GM12878 (cell line): ENCODE measurements at regions not wholly inside any gene's neighbourhood (a gene's known extent, or its start where the extent isn't known, plus 50 kb on each side); places are given as distances from the start of the nearest gene placed in this dataset.

Experiments
- ATAC-seq: fragments of 200-7000 bp; cut with Tn5 transposase; 3 replicates; pipeline ENCODE4 v1.9.1; 2020; ENCODE audit warnings: mild to moderate bottlenecking, moderate library complexity
- BruUV-seq: library from RNA; stranded (reverse); fragments of 400-500 nt; replicated peaks from 2 replicates; lab custom pipeline; 2021; lab: Mats Ljungman, UMichigan
- CTCF ChIA-PET: fragments of 300-600 bp; sonication (Branson Sonifier 250); formaldehyde crosslinking; extraction: SDS; loops from one replicate; lab custom pipeline; 2021; ENCODE audit warnings: inconsistent platforms; lab: Yijun Ruan, JAX
- POLR2A ChIA-PET: fragments of 350-600 bp; formaldehyde crosslinking; extraction: SDS; loops from one replicate; lab custom pipeline; 2021; ENCODE audit warnings: inconsistent platforms; lab: Charles Lee
- RAD21 ChIA-PET: fragments of 300-600 bp; sonication (Branson Sonifier 250); formaldehyde crosslinking; loops from one replicate; lab custom pipeline; 2023; ENCODE audit warnings: antibody characterized with exemption; ENCODE audit not compliant: unreplicated experiment; lab: Charles Lee
- SMC1A ChIA-PET: fragments of 300-600 bp; sonication (Branson Sonifier 250); formaldehyde crosslinking; loops from one replicate; lab custom pipeline; 2023; ENCODE audit not compliant: unreplicated experiment, uncharacterized antibody; lab: Charles Lee
- DNase-seq: peaks from one replicate; pipeline ENCODE4 v3.0.0-alpha.2; 2011; ENCODE audit warnings: low read depth, low spot score
- FAIRE-seq: peaks from 3 replicates; lab custom pipeline; 2011; peaks lifted over from hg19 to GRCh38; lab: Jason Lieb, UNC
- H2AFZ ChIP-seq: 2 replicates; pipeline ENCODE4 v1.6.0; 2011; ENCODE audit warnings: low read depth, low read length, control low read depth; ENCODE audit not compliant: control insufficient read depth
- H3K27ac ChIP-seq: 2 replicates; pipeline ENCODE4 v1.5.1; 2011; ENCODE audit warnings: control low read depth; ENCODE audit not compliant: control insufficient read depth, insufficient read depth
- H3K27me3 ChIP-seq, 2 experiments: replicated peaks in 1 of 2; 2 replicates each; pipeline versions ENCODE4 v1.6.0 to v1.6.1; 2011; ENCODE audit warnings: low read length in 1 of 2; ENCODE audit not compliant: control insufficient read depth in 2 of 2, insufficient read depth in 2 of 2
- H3K36me3 ChIP-seq, 2 experiments: 2 replicates each; pipeline ENCODE4 v1.5.1; 2011; ENCODE audit warnings: low read length in 1 of 2; ENCODE audit not compliant: control insufficient read depth in 2 of 2, insufficient read depth in 2 of 2
- H3K4me1 ChIP-seq: 2 replicates; pipeline ENCODE4 v1.6.1; 2011; ENCODE audit warnings: mild to moderate bottlenecking, low read length, moderate library complexity, mixed read lengths; ENCODE audit not compliant: control insufficient read depth, insufficient read depth
- H3K4me2 ChIP-seq: 2 replicates; pipeline ENCODE4 v1.6.0; 2011; ENCODE audit warnings: control low read depth; ENCODE audit not compliant: control insufficient read depth, insufficient read depth
- H3K4me3 ChIP-seq: fragments of 200-600 bp; sonication (generic); 2 replicates; pipeline ENCODE4 v1.5.1; 2016
- H3K79me2 ChIP-seq: 2 replicates; pipeline ENCODE4 v1.6.0; 2011; ENCODE audit warnings: low read length; ENCODE audit not compliant: control insufficient read depth, insufficient read depth
- H3K9ac ChIP-seq: 2 replicates; pipeline ENCODE4 v1.8.0; 2011; ENCODE audit warnings: low read length, control low read depth, mixed read lengths; ENCODE audit not compliant: control insufficient read depth, insufficient read depth
- H3K9me3 ChIP-seq: replicated peaks from 3 replicates; pipeline ENCODE4 v1.5.1; 2011; ENCODE audit warnings: mild to moderate bottlenecking, low read length; ENCODE audit not compliant: control insufficient read depth, insufficient read depth
- H4K20me1 ChIP-seq: 2 replicates; pipeline ENCODE4 v1.6.0; 2011; ENCODE audit not compliant: control insufficient read depth, insufficient read depth
- ATF2 ChIP-seq: IDR thresholded peaks from 2 replicates; pipeline ENCODE4 v1.6.1; 2012; ENCODE audit warnings: low read length, inconsistent platforms
- ATF7 ChIP-seq: fragments of 450-650 bp; IDR thresholded peaks from 2 replicates; pipeline ENCODE4 v1.6.1; 2016; ENCODE audit warnings: low read depth, mild to moderate bottlenecking
- DPF2 ChIP-seq: fragments of 450-650 bp; IDR thresholded peaks from 2 replicates; pipeline ENCODE4 v1.6.1; 2017; ENCODE audit warnings: mild to moderate bottlenecking
- ESRRA ChIP-seq: IDR thresholded peaks from 2 replicates; pipeline ENCODE4 v1.6.1; 2012; ENCODE audit warnings: mild to moderate bottlenecking, low read length, improper control_type of control experiment
- GATAD2B ChIP-seq: fragments of 450-650 bp; conservative IDR thresholded peaks from 2 replicates; pipeline ENCODE4 v1.6.1; 2017; ENCODE audit warnings: low read depth, mild to moderate bottlenecking, moderate library complexity
- HCFC1 ChIP-seq: fragments of 150-350 bp; IDR thresholded peaks from 2 replicates; pipeline ENCODE4 v1.6.1; 2014; ENCODE audit warnings: low read length
- MEF2B ChIP-seq: fragments of 450-650 bp; IDR thresholded peaks from 2 replicates; pipeline ENCODE4 v1.6.1; 2018; ENCODE audit warnings: mild to moderate bottlenecking, moderate library complexity; ENCODE audit not compliant: partially characterized antibody, poor library complexity, severe bottlenecking
- NR2F1 ChIP-seq: fragments of 450-650 bp; conservative IDR thresholded peaks from 2 replicates; pipeline ENCODE4 v1.6.1; 2017; ENCODE audit warnings: mild to moderate bottlenecking
- PAX8 ChIP-seq: fragments of 450-650 bp; IDR thresholded peaks from 2 replicates; pipeline ENCODE4 v1.6.1; 2017; ENCODE audit warnings: mild to moderate bottlenecking, moderate library complexity
- POLR2A ChIP-seq: IDR thresholded peaks from 2 replicates; pipeline ENCODE4 v1.6.1; 2011; ENCODE audit warnings: low read depth, mild to moderate bottlenecking, low read length
- RBBP5 ChIP-seq: fragments of 200-600 bp; sonication (generic); conservative IDR thresholded peaks from 2 replicates; pipeline ENCODE4 v1.6.1; 2016
- RCOR1 ChIP-seq: conservative IDR thresholded peaks from 2 replicates; pipeline ENCODE4 v1.6.1; 2012; ENCODE audit warnings: low read depth, low read length, improper control_type of control experiment
- SPI1 ChIP-seq: IDR thresholded peaks from 2 replicates; pipeline ENCODE4 v1.6.1; 2011; ENCODE audit warnings: low read depth, mild to moderate bottlenecking, low read length, moderate library complexity, borderline replicate concordance; ENCODE audit not compliant: insufficient read depth
- SUZ12 ChIP-seq: fragments of 200-600 bp; sonication (generic); IDR thresholded peaks from one replicate; pipeline ENCODE4 v1.6.1; 2018; ENCODE audit warnings: antibody characterized with exemption, mild to moderate bottlenecking; ENCODE audit not compliant: unreplicated experiment
- TARDBP ChIP-seq: IDR thresholded peaks from 2 replicates; pipeline ENCODE4 v1.6.1; 2016; ENCODE audit warnings: borderline replicate concordance
- TCF12 ChIP-seq: IDR thresholded peaks from 2 replicates; pipeline ENCODE4 v1.6.1; 2011; ENCODE audit warnings: low read depth, mild to moderate bottlenecking, low read length
- TCF3 ChIP-seq: IDR thresholded peaks from 2 replicates; pipeline ENCODE4 v1.6.1; 2012; ENCODE audit warnings: low read depth, mild to moderate bottlenecking, low read length, borderline replicate concordance; ENCODE audit not compliant: insufficient read depth
- WRNIP1 ChIP-seq: IDR thresholded peaks from 2 replicates; pipeline ENCODE4 v1.6.1; 2011; ENCODE audit warnings: low read depth, low read length, improper control_type of control experiment, borderline replicate concordance
- WGBS: methylation state at CpG from one replicate; pipeline ENCODE4 v1.1.6; 2016; ENCODE audit warnings: low lambda C conversion rate; ENCODE audit not compliant: insufficient replicate concordance, insufficient coverage; ENCODE audit errors: missing lambda C conversion rate; 5-methylcytosine and 5-hydroxymethylcytosine counted together
- in situ Hi-C: fragments of 300-500 bp; cut with MboI; formaldehyde crosslinking; loops from 9 replicates; pipeline ENCODE4 v1.14.3; 2018; ENCODE audit warnings: mixed read lengths
- intact Hi-C: fragments of 100-400 bp; cut with micrococcal nuclease; formaldehyde crosslinking; loops from one replicate; pipeline ENCODE4 v1.14.2; 2022; ENCODE audit not compliant: unreplicated experiment
- TF ChIP-seq, protein P1 (sequence below): fragments of 450-650 bp; IDR thresholded peaks from 2 replicates; pipeline ENCODE4 v1.6.1; 2016; ENCODE audit warnings: mild to moderate bottlenecking

DNA sequence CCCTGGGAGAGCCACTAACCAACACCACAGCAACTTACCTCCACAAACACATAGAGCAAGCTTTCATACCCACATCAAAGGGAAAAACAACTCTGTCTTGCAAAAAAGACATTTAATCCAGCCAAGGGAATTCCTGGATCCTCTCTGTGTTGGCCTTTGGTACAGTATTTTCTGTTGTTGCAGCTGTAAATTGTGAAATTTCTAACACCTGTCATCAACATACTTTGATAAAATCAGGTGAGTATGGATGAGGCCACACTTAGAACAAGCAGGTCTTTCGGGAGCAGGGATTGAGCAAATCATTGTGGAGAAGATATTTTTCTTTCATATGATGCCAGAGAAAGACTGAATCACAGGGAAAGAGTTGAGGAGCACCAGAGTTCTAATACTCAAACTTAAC is 89.3 kb downstream of the SPTSSA start:
- FAIRE-seq = no peak
- POLR2A ChIA-PET = no interaction called here
- no peaks in the 10 kb centered on the region for H3K36me3 ChIP-seq

DNA sequence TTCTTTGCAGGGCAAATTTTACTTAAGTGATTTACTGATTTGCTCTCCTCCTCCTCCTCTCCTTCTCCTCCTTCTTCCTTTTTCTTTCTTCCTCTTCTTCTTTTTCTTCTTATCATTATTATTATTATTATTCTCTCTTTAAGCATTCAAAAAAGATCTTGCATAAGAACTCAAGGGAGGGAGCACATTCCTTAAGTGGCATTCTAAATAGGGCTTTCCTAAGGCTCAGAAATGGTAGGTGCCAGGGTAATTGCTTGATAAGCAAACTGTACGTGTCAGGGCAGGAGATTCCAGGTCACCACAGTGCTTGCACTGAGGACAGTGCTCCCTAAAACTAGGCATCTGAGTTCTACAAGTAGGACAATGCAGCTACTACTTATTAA is 92.4 kb downstream of the SPTSSA start:
- Histone ChIP-seq H2AFZ (no peak overlapping the region), H3K4me2 (no peak overlapping the region), H4K20me1 (no peaks in the 10 kb centered on the region), H3K27me3 (no peaks in the 10 kb centered on the region), H3K79me2 (no peaks in the 10 kb centered on the region), H3K9ac (no peak overlapping the region), H3K27ac (no peak overlapping the region), H3K4me1 (no peaks in the 10 kb centered on the region), H3K9me3 (no peaks in the 10 kb centered on the region), H3K36me3 (no peaks in the 10 kb centered on the region), H3K4me3 (no peak overlapping the region)
- CTCF ChIA-PET = no interaction called here
- DNase-seq = no peak
- BruUV-seq = no TSS peak
- ATAC-seq = no peak
- RAD21 ChIA-PET = interaction anchor here (1.3 kb wide), 1 partner anchor 47 kb away, joined by 3 read pairs; no protein-coding TSS in a partner anchor
- in situ Hi-C loops (no loop called here), intact Hi-C loops (no loop called here)
- 33% methylated on average over 1 of the region's 1 CpG for WGBS
- SMC1A ChIA-PET = no interaction called here
- FAIRE-seq = no peak
- POLR2A ChIA-PET = no interaction called here
- TF ChIP-seq DPF2 (no peak), TCF3 (no peak), POLR2A (no peak), MEF2B (no peak), TCF12 (no peak), GATAD2B (no peak), TARDBP (no peak), WRNIP1 (no peak), ESRRA (no peak), HCFC1 (no peak), SPI1 (no peak), SUZ12 (no peak), ATF2 (no peak), RCOR1 (no peak), ATF7 (no peak), RBBP5 (no peak), NR2F1 (no peak)
- TF ChIP-seq, protein P1, sequence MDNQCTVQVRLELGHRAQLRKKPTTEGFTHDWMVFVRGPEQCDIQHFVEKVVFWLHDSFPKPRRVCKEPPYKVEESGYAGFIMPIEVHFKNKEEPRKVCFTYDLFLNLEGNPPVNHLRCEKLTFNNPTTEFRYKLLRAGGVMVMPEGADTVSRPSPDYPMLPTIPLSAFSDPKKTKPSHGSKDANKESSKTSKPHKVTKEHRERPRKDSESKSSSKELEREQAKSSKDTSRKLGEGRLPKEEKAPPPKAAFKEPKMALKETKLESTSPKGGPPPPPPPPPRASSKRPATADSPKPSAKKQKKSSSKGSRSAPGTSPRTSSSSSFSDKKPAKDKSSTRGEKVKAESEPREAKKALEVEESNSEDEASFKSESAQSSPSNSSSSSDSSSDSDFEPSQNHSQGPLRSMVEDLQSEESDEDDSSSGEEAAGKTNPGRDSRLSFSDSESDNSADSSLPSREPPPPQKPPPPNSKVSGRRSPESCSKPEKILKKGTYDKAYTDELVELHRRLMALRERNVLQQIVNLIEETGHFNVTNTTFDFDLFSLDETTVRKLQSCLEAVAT = no peak

More for the DNA sequence above, 89.3 kb downstream of the SPTSSA start:
- RAD21 ChIA-PET = no interaction called here
- no peak for TF ChIP-seq PAX8
- TF ChIP-seq, all 136 proteins: peak for 0
- H3K4me3 ChIP-seq = no peak overlapping the region
- H3K27ac ChIP-seq = no peak overlapping the region
- intact Hi-C loops (no loop called here), in situ Hi-C loops (no loop called here)
- BruUV-seq = no TSS peak
- SMC1A ChIA-PET = interaction anchor here (1.1 to 1.6 kb wide), 3 partner anchors 9 to 41 kb away, joined by 3 to 4 read pairs (median 3); no protein-coding TSS in a partner anchor
- 0 out of 4 replicates have a peak, but pooled peaks cover 0 to 2% of the 10 kb centered on the region in 2 experiments for H3K27me3 ChIP-seq
- H3K79me2 ChIP-seq = no peaks in the 10 kb centered on the region
- 0% methylated on average over 1 of the region's 1 CpG for WGBS
- CTCF ChIA-PET = interaction anchor here (2.1 kb wide), 1 partner anchor 41 kb away, joined by 7 read pairs; no protein-coding TSS in a partner anchor
- DNase-seq (no peak), ATAC-seq (no peak)
- no peaks in the 10 kb centered on the region for H3K4me1 ChIP-seq
- H3K9me3 ChIP-seq = no peaks in the 10 kb centered on the region
- no peak overlapping the region for H3K4me2 ChIP-seq
- no peaks in the 10 kb centered on the region for H4K20me1 ChIP-seq
- no peak overlapping the region for H2AFZ ChIP-seq
- H3K9ac ChIP-seq = no peak overlapping the region
